HG03139 (cell line): ENCODE measurements at regions not wholly inside any gene's neighbourhood (a gene's known extent, or its start where the extent isn't known, plus 50 kb on each side); places are given as distances from the start of the nearest gene placed in this dataset.

Experiments
- ATAC-seq: cut with Tn5 transposase; IDR thresholded peaks from one replicate; pipeline ENCODE4 v1.9.1; 2021; ENCODE audit not compliant: unreplicated experiment

DNA sequence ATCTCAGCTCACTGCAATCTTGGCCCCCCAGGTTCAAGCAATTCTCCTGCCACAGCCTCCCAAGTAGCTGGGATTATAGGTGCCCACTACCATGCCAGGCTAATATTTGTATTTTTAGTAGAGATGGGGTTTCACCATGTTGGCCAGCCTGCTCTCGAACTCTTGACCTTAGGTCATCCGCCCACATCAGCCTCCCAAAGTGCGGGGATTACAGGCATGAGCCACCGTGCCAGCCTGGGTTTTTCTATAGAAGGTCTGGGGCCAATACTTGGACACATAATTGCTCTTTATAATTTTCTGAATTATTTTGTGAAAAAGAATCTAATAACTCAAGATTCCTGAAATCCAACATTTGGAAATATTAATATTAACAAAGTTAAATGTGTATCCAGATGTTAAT, 1267.7 kb upstream of the ADGRL4 start:
- ATAC-seq, result no peak

DNA sequence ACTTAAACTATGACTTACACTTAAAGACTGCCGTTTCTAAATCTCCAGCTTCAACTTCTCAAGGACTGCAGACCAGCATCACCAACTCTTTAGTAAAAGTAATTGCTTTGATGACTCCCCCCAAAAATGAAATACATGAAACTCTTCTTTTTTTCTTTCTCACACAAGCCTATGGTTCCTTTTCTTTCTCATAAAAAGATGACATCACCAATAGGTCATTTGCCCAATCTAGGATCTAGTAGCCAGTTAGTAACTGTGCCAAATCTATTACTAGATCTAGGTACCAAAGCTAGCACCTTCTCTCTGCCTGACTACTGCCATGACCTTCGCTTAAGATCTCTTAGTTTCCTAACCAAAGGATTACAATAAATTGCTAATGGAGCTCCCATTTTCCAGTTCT, 1266.0 kb upstream of the ADGRL4 start:
- ATAC-seq, result no peak

DNA sequence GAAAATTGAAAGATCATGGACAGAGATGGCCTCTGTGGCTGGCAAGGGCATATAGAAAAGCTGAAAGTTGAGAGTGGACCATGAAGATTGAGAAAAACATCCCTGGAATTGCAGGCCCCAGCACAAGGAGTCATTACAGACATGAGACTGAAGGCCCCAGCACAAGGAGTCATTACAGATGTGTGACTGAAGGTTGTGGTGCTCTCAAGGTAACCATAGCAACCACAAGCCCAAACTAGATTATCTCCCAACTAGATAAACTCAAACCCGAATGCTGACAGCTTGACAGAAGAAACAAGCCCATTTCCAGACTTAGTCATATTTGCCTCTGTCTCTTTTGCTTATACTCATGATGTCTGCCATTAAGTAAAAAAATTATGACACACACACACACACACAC, 1252.1 kb upstream of the ADGRL4 start:
- ATAC-seq, result no peak

DNA sequence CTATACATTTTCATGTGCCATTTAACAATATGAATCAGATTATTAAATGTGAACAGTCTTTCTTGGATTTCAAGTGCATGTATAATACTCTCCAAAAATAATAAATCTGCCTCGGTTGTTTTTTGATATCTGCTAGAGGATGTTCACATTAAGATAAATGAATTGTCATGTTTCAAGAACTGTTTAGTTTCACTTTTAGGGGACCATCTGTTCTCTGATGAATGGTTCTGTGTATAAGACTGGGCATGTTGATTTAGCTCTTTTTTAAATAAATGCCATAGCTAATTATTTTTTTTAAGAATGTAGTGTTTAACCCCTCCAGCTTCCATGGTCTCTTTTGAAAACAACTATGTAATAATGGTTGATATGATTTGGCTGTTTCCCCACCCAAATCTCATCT, 1245.1 kb upstream of the ADGRL4 start:
- no peak for ATAC-seq

DNA sequence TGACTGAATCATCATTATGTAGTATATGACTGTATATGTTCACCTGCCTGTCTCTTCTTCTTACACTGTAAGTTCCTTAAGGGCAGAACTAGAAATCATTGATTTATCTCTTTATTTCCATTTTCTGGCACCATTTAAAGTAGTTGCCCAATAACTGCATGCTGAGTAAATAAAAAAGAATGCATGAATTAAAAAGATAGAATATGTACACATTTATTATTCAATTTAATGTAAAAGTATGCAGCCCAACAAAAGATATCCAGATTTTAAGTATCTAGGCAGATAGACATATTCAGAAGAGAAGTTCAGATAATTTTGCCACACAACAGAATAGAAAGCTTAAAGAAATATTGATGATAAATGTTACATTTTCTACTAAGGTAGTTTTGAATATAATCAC, 1244.6 kb upstream of the ADGRL4 start:
- ATAC-seq, result no peak

DNA sequence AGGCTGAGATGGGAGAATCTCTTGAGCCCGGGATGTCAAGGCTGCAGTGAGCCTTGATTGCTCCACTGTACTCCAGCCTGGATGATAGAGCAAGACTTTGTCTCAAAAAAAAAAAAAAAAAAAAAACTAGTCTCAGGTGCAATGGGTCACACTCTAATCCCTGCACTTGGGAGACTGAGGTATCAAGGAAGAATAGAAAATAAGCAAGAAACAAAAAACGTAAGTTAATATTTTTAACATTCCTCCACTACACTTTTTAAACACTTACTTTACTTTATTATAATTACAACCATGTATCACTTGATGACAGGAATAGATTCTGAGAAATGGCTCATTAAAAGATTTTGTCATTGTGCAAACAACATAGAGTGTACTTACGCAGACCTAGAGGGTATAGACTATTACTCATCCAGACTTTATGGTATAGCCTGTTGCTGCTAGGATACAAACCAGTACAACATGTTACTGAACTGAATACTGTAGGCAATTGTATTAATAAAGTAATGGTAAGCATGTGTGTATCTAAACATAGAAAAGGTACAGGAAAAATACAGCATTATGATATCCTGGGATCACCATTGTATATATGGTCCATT, 1244.1 kb upstream of the ADGRL4 start:
- ATAC-seq, result no peak

DNA sequence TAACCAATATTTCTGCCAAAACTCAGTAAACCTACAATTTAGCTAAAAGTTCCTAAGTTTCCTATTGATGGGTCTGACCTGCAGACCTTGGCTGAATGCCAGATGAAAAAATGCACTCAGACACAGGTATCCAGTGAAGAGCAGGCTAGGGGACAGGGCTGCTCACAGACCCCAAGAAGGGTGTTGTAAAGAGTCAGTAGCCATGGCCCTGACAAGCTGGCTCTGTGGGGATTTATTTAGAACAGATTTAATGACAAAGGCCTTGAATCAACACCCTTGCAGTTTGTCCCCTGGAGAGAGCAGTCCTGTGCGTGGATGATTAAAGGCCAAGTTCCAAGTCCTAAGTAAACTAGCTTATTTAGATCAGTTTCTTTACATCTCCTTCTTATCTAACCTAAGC, 1243.2 kb upstream of the ADGRL4 start:
- no peak for ATAC-seq

DNA sequence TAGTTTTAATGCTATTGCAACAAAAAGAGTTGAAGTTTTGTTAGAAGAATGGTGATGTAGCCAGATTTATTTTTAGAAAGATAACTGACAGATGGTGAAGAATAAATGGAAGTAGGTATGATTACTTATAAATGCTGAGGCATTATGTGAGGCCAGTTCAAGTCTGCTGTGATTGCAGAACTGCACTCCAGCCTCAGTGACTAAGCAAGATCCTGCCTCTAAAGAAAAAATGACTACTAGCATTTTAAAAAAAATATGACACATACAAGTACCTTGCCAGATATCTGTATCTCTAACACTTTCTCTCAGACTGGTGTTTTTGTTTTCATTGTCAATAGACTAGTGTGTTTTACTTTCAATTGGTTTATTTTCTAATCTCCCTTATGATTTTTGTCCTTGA, 1242.4 kb upstream of the ADGRL4 start:
- no peak for ATAC-seq

DNA sequence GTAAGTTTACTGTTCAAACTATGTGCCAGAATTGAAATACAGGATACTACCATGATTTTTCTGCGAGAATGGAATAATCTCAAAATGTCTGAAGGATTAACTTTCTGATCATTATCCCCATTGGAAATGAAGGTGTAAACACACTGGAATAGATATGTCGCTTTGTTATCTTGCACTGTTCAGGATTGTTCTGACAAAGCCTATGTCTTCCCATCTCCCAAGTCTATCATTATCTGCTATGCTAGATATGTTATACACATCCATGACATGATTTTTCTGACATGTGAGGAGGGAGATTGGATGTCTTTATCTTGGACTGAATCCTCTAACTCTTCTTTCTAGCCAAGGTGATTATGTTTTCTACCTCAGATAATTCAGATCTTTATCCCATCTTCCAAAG, 1239.3 kb upstream of the ADGRL4 start:
- ATAC-seq, result no peak

DNA sequence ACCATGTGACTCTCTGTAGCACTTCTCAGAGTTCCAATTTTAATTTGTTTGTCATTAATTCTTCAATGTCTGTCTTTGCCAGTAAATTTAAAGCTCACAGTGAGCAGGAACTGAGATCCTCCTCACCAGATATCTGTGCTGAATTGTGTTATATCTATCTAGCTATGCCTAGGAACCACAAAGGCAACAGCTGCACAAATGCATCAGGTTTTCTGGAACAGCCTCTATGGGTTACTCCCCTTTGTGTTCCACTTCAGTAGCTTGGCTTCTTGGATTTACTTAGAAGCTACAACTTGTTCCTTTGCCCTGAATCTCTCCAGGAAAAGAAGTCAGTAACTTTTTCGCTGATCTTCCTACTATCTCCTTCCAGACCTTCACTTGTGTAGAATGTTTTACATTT, 1237.8 kb upstream of the ADGRL4 start:
- no peak for ATAC-seq

DNA sequence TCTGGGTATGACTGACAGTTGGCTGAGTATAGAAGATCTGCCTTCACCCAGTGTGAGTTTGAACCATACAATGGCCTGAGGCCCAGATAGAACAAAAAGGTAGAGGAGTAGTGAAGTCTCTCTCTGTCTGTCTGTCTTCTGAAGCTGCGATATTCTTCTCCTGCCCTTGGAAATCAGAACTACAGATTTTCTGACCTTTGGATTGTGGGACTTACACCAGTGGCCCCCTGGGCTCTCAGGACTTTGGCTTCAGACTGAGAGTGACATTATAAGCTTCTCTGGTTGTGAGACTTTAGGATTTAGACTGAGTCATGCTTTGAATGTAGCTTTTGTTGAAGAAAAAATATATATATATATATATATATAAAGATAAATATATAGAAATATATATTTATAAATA, 1235.0 kb upstream of the ADGRL4 start:
- no peak for ATAC-seq

DNA sequence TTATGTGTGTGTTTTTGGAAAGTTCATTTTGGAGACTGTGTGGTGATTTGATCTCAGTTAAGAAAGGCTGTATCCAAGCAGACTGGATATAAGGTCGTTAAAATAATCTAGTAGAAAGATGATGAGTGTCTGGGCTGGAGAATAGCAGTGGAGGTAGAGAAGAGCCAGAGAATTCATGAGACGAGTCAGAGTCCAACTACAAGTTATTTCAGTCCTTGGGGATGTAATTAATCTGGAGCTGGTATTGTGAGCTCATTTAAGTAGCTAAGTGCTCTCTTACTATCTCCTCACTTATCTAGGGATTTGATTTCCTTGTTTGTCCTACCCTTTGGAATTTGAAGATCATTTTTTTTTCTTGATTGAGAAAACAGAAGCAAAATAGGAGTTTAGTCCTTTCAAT, 1219.0 kb upstream of the ADGRL4 start:
- ATAC-seq, result no peak

DNA sequence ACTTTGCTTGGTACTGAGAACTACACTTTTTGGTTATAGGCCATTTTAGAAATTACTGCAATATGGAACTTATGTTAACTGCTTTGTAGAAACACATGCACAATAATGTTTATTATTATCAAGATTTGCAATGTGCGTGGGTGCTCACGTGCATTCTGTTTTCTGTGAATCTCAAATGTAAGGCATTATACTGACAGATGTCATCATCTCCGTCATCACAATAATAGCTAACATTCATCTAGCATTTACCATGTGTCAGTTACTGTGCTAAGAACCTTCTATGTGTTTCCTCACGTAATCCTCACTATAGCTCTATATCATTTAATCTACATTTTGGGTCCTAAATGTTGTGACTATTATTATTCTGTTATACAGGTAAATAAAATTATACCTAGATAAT, 1214.8 kb upstream of the ADGRL4 start:
- no peak for ATAC-seq

DNA sequence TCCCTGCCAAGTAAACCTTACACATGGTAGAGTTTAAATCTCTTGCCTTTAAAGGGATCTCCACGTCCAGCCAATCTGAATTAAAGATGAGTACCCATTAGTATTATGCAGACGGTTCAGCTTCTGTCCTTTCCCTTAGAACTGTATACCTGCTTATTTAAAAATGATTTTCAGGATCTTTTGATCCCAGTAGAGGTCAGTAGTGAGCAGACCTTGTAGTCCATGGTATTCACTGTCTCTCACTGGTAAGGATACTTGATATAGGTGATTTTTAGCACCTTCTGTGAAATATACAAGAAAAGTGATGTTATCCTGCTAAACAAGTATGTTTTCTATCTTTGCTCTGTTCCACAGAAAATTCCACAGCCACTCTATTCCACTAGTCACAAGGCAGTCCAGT, 1211.6 kb upstream of the ADGRL4 start:
- no peak for ATAC-seq

DNA sequence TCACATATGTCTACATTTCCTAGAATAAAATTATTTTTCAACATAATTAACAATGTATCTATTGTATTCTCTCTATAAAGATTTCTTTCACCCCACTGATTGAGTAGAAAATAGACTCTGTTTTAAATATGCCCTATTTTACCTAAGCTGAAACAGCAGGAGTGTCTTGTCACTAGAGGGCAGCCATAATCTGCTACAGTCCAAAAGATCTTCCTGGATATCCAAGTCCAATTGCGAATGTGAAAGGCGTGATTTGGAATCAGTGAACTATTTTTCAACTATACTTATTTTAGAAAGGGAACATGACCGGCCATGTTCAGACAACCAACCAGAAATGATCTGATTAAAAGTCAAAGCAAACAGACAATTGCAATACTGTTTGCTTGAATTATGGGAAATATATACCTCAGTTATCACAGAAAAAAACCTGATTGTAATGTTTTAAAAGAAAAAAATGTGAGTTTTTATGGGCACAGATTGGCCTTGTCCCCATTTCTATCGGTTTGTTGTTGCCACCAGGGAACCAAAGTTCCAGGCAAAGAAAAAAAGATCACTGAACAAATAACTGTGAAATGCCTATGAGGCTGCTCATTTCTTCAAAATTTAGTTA, 1211.0 kb upstream of the ADGRL4 start:
- ATAC-seq, result no peak

DNA sequence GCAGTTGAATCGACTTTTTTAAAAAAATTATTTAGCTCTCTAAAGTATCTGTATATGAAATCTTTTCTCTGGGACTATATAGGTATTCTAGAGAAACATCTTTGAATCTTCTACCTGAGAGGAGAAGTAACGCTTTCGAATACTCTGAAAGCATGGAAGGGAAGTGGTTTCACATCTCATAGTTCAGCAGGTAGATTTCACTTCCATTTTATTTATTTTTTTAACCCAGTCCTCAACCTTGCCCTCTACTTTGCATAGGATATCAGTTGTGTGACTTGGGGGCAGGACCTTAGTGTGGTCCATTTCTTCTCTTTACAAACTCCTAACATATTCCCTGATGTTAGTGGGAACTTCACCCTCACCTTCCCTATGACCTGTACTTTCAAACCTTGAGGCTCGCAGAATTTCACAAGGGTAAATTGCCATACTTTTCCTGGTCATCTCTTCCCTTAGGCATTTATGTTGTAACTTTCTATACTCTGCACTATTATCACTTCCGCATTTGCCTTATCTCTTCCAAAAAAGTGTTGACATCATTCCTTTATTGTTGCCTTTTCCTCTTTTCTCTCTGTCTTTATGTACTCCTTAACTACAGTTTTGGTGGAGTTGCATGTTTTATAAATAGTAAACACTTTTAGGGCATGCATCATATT, 1208.5 kb upstream of the ADGRL4 start:
- no peak for ATAC-seq

DNA sequence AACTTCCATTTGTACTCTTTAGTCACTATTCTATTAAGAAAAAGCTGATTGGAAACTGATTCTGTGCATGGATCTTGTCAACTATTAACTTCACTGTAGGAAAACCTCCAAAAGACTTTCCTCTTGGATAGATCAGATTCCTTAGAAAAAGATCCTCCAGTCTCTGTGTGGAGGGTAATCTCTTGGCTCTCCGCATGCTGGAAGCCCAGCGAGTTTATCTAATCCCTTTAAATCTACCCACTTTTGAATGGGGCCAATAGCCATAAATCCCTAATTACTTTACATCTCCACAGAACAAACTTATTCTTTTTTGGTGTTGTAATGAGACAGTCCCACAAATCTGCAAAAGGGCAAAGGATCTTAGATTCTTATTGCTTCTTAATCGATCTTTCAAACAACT, 1206.4 kb upstream of the ADGRL4 start:
- ATAC-seq, result no peak

DNA sequence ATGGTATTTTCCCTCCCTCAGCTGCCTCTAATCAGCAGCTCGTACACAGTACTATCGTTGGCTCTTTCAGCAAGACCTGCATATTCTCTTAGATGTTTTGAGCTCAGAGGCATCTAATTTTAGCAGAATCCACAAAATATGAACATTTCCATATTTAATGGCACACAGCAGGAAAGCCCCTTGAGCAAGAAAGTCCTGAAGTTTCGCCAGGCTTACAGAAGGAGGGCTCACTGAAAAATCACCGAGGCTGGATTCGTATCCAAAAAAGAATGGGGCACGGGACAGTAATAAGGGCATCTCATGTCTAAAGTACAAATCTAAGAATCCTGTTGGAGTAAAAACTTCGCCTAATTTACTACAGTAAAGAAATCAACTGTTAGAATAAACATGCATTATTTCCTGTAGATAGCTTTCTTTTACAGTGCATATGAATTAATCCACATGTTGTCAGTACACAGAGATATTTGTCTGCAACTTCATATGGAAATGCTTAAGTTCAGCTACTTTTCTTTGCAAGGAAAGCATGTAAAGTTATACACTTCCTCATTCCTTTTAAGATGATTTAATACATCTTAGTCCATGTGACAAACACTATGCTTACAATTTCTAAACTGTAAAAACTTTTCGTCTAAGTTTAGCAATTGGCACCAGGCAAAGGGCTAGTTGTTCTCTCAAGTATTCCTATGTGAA, 1205.3 kb upstream of the ADGRL4 start:
- no peak for ATAC-seq

DNA sequence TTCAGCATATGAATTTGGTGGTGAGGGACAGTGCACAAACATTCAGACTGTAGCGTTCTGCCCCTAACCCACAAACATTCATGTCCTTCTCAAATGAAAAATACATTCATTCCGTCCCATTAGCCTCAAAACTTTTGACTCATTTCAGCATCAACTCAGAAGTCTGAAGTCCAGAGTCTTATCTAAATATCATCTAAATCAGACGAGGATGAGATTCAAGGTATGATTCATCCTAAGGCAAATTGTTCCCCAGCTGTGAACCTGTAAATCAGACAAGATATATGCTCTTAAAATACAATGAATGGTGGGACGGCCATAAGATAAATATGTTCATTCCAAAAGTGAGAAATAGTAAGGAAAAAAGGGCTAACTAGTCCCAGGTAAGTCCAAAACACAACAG, 1195.6 kb upstream of the ADGRL4 start:
- ATAC-seq, result no peak

DNA sequence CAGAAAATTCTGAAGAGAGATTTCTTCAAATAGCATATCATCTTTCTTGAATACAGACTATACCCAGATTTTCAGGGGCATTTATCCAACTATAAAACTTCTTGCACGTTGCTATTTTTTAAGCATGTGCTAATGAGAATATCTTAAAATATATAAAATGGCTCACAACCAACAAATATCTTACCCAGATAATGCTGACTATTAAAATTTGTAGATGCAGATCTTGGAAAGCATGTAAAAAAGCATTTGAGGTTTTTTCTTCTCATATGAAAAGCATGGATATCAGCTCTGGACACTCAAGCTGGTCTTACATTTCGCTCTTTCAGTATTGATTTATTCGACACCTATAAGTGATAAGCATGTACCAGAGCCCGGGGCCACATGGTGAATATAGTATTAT, 1187.7 kb upstream of the ADGRL4 start:
- ATAC-seq, result no peak

DNA sequence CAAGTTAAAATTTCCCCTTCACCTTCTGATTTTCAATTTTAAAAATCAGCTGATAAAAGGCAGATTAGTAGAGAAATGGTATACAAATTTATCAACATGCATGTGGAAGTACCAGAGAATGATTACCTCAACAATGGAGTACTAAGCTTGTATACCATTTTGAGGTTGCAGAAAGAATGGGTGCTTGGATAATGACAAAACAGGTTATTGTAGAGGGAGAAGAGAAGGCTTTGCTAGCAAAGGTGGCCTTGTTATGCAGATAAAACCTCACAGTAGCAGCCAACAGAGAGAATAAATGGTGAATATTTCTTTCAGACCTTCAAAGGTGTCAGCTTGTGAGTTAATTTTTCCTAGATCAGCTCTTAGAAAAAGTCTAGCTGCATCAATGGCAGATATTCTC, 1174.9 kb upstream of the ADGRL4 start:
- no peak for ATAC-seq

DNA sequence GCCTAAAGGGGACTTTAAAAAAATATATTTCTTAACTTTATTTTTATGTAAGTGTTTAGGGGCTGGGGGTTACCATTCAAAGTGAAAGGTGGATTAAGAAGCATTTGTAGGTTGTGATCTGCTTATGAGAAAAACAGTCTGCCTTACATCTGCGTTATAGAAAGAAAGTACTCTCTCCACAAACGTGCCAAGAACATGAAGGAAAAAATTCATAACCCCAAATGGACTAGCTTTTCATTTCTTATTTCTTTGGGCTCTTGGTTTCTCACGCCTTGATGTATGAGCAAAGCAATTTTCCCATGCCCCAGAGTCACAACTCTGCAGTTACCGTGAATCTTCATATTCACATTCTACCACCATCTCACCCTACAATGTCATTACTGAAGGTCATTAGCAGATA, 1165.1 kb upstream of the ADGRL4 start:
- ATAC-seq, result no peak
